B cell (primary cell): ENCODE measurements at regions not wholly inside any gene's neighbourhood (a gene's known extent, or its start where the extent isn't known, plus 50 kb on each side); places are given as distances from the start of the nearest gene placed in this dataset.

Source experiments
- EZH2 ChIP-seq: IDR thresholded peaks from 2 replicates; pipeline ENCODE4 v1.6.1; 2012; ENCODE audit warnings: borderline replicate concordance, low read depth, mild to moderate bottlenecking, moderate library complexity, low read length; ENCODE audit not compliant: insufficient read depth, poor library complexity, severe bottlenecking
- TF ChIP-seq, protein P1 (sequence below): fragments of 200-600 bp; IDR thresholded peaks from one replicate; pipeline ENCODE4 v1.8.0; 2022; ENCODE audit warnings: antibody characterized with exemption, mild to moderate bottlenecking

DNA sequence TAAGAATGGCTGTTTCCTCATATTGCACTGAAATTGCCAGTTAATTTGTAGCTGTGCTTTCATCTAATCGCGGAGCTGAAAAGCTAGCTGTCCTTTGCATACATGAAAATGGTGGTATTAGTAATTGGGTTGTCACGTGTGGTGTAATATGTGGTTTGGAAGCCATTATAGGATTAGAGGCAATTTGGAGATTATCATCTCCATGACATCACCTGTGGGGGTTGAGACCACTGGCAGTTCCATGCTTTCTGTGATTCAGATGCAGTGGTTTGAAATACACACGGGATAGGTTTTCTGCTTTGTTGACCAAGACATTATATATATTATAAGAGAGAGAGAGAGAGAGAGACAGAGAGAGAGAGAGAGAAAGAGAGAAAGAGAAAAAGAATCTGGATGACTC lies 180.8 kb downstream of the RAB11FIP2 start:
- TF ChIP-seq, protein P1, sequence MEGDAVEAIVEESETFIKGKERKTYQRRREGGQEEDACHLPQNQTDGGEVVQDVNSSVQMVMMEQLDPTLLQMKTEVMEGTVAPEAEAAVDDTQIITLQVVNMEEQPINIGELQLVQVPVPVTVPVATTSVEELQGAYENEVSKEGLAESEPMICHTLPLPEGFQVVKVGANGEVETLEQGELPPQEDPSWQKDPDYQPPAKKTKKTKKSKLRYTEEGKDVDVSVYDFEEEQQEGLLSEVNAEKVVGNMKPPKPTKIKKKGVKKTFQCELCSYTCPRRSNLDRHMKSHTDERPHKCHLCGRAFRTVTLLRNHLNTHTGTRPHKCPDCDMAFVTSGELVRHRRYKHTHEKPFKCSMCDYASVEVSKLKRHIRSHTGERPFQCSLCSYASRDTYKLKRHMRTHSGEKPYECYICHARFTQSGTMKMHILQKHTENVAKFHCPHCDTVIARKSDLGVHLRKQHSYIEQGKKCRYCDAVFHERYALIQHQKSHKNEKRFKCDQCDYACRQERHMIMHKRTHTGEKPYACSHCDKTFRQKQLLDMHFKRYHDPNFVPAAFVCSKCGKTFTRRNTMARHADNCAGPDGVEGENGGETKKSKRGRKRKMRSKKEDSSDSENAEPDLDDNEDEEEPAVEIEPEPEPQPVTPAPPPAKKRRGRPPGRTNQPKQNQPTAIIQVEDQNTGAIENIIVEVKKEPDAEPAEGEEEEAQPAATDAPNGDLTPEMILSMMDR, result no peak
- TF ChIP-seq EZH2, result no peak
